ENCODE measurements at regions not wholly inside any gene's neighbourhood (a gene's known extent, or its start where the extent isn't known, plus 50 kb on each side); places are given as distances from the start of the nearest gene placed in this dataset.

DNA sequence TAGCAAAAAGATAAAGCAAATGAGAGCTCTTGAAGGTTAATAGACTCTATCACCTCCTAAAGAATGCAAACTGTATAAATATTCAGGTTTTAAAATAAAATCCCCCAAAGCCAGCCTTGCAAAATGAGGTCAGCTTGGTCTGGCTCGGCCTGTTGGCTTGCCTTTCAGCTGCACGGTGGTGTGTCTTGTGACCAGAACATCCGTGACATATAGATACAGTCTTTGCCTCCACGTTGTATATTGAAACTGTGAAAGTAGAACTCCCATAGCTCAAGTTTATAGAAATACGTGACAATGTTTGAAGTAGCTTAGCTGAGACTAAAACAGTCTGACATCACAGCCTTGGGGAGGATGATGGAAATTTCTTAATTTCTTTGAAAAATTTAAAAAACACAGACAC is 236.6 kb upstream of the MYOCD start:
- Histone ChIP-seq H3K4me3 (ENCODE audit: low read depth, low read length) (no peak overlapping the region), H3K27ac (no peak overlapping the region), H3K9me3 (ENCODE audit: severe bottlenecking) (peaks cover 3% of the 10 kb centered on the region), H3K36me3 (no peaks in the 10 kb centered on the region), H3K27me3 (ENCODE audit: insufficient read depth, low read depth, severe bottlenecking) (no peaks in the 10 kb centered on the region)
- DNase-seq: no peak
- TF ChIP-seq, protein P1, sequence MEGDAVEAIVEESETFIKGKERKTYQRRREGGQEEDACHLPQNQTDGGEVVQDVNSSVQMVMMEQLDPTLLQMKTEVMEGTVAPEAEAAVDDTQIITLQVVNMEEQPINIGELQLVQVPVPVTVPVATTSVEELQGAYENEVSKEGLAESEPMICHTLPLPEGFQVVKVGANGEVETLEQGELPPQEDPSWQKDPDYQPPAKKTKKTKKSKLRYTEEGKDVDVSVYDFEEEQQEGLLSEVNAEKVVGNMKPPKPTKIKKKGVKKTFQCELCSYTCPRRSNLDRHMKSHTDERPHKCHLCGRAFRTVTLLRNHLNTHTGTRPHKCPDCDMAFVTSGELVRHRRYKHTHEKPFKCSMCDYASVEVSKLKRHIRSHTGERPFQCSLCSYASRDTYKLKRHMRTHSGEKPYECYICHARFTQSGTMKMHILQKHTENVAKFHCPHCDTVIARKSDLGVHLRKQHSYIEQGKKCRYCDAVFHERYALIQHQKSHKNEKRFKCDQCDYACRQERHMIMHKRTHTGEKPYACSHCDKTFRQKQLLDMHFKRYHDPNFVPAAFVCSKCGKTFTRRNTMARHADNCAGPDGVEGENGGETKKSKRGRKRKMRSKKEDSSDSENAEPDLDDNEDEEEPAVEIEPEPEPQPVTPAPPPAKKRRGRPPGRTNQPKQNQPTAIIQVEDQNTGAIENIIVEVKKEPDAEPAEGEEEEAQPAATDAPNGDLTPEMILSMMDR (IDR thresholded peaks at IDR 0.05; ENCODE audit: low read depth, low read length): no peak

DNA sequence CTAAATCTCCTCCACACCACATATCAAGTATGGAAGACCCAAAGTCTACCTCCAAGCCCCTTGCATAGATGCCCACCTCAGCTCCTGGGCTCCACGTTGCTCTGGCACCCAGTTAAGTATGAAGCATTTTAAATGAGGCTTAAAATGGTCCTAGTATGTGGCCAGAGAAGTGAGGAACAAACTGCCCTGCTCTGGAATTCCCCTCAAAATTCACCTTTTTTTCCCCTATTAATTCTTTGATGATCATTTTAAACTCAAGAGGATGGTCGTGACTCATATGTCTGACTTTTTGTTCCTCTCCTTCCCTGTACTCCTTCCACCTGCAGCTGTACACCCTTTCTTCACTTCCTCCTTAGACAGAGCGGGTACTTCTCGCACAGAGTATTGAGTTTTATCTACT is 234.5 kb upstream of the MYOCD start:
- TF ChIP-seq, protein P1 (IDR thresholded peaks at IDR 0.05; ENCODE audit: low read depth, low read length): no peak
- no peak overlapping the region for H3K27ac ChIP-seq

DNA sequence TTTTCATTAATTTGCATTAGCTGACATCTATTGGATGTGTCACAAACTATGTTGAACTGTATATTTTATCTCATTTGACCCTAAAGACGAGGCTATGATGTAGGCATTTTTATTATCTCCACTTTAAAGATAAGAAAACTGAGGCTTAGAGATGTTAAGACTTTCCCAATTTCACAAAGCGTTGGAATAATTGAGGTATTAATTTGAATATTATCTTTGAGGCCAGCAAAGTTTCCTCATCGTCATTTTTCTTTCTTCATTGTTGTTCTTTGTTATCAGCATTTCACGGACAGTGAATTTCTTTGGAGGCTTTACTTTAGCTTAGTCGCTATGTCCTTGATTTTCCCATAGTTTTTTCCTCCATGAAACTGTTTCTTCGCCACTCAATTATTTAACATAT is 227.5 kb upstream of the MYOCD start:
- no peak overlapping the region for H3K4me3 ChIP-seq (ENCODE audit: low read depth, low read length)
- H3K9me3 ChIP-seq (ENCODE audit: severe bottlenecking): no peaks in the 10 kb centered on the region
- no peak overlapping the region for H3K27ac ChIP-seq
- H3K36me3 ChIP-seq: no peaks in the 10 kb centered on the region
- DNase-seq: no peak
- no peaks in the 10 kb centered on the region for H3K27me3 ChIP-seq (ENCODE audit: insufficient read depth, low read depth, severe bottlenecking)
- TF ChIP-seq, protein P1 (IDR thresholded peaks at IDR 0.05; ENCODE audit: low read depth, low read length): no peak

More for the DNA sequence above, 234.5 kb upstream of the MYOCD start:
- no peaks in the 10 kb centered on the region for H3K36me3 ChIP-seq
- no peak overlapping the region for H3K4me3 ChIP-seq (ENCODE audit: low read depth, low read length)
- H3K27me3 ChIP-seq (ENCODE audit: insufficient read depth, low read depth, severe bottlenecking): no peaks in the 10 kb centered on the region
- H3K9me3 ChIP-seq (ENCODE audit: severe bottlenecking): no peaks in the 10 kb centered on the region
- no peak for DNase-seq

DNA sequence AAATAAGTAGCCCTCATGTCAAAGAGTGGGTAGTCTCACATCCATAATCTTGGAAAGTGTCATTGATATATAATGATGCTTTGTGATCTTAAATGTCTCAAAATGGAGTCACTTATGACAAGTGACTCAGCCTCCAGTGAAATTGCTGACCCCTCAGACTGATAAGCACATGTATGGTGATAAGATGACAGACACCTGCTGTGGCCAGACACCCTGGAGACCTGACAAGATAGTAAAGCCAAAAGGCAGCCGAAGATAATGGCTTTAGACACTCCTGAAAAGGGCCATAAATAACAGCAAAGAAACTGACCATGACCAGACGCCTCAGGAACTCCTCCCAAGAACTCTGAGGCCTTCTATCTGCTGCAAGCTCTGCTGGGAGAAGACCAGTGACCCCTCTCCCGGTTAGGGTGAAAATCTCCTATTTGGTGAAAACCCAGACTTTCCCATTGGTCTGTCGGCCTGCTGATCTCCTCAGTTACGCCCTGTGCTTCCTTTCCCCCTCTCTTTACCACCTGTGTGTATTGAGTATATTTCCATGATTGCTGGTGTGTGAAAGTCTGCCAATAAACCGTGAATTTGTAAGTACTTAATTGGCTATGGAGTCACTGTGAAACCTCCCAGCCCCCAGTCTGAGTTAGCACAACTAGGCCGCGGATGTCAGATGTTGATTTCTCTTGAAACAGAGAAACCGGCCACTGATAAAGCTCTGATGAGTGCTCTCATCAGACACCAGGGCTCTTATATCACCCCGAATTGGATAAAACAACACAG is 226.7 kb upstream of the MYOCD start:
- H3K27ac ChIP-seq: no peak overlapping the region
- DNase-seq: no peak
- TF ChIP-seq, protein P1 (IDR thresholded peaks at IDR 0.05; ENCODE audit: low read depth, low read length): no peak
- no peaks in the 10 kb centered on the region for H3K9me3 ChIP-seq (ENCODE audit: severe bottlenecking)
- no peak overlapping the region for H3K4me3 ChIP-seq (ENCODE audit: low read depth, low read length)
- no peaks in the 10 kb centered on the region for H3K36me3 ChIP-seq
- H3K27me3 ChIP-seq (ENCODE audit: insufficient read depth, low read depth, severe bottlenecking): no peaks in the 10 kb centered on the region

DNA sequence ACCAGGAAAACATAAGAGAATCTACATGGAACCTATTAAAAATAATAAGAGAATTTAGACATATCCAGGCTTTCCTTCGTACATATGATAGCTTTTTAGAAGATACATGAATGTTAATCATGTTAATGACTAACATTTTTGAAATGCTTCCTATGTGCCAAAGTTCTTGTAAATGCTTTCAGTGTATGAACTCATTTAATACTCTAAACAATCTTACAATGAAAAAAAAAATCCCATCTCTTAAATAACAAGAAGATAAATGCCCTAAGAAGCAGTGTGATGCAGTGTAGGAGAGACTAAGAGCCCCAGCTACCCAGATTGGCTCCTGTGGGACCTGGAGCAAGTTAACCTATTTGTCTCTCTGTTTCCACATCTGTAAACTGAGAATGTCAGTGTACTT is 220.4 kb upstream of the MYOCD start:
- H3K9me3 ChIP-seq (ENCODE audit: severe bottlenecking): peaks cover 2% of the 10 kb centered on the region
- no peak overlapping the region for H3K27ac ChIP-seq
- H3K36me3 ChIP-seq: no peaks in the 10 kb centered on the region
- no peak for DNase-seq
- TF ChIP-seq, protein P1 (IDR thresholded peaks at IDR 0.05; ENCODE audit: low read depth, low read length): no peak
- H3K4me3 ChIP-seq (ENCODE audit: low read depth, low read length): no peak overlapping the region
- no peaks in the 10 kb centered on the region for H3K27me3 ChIP-seq (ENCODE audit: insufficient read depth, low read depth, severe bottlenecking)

DNA sequence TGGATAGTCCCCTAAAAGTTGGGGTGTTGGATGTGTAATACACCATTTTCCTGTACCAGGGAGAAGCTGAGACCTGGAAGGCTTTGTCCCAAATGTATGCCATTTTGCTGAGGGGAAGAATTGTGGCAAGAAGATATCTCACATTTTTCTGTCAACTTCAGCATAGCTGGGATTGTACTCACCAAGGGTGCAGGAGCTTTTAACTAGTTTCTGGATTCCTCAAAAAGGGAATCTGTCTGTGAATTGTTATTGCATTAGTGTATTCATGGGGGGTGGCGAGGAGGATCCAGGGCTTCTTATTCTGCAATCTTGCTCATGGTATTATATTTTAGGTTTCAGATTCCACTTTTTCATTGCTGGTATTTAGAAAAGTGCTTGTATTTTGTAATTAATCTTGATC is 208.2 kb upstream of the MYOCD start:
- H3K9me3 ChIP-seq (ENCODE audit: severe bottlenecking): no peaks in the 10 kb centered on the region
- H3K27ac ChIP-seq: no peak overlapping the region
- H3K27me3 ChIP-seq (ENCODE audit: insufficient read depth, low read depth, severe bottlenecking): no peaks in the 10 kb centered on the region
- TF ChIP-seq, protein P1 (IDR thresholded peaks at IDR 0.05; ENCODE audit: low read depth, low read length): no peak
- H3K36me3 ChIP-seq: no peaks in the 10 kb centered on the region
- no peak for DNase-seq
- H3K4me3 ChIP-seq (ENCODE audit: low read depth, low read length): no peak overlapping the region

Data from WERI-Rb-1 (cell line).